Cardiac muscle cell (in vitro differentiated cells and primary cell): ENCODE measurements at regions not wholly inside any gene's neighbourhood (a gene's known extent, or its start where the extent isn't known, plus 50 kb on each side); places are given as distances from the start of the nearest gene placed in this dataset.
"Not testable (repeated sequence)": the region's sequence is repeated elsewhere in the genome, so short reads cannot be mapped to it uniquely, and the experiment has no call there.

Experiments
- DNase-seq, 2 donors: peaks; one replicate each; pipeline versions ENCODE4 v3.0.0 to v3.0.0-alpha.2; 2010 to 2017; ENCODE audit warnings: low read depth in 1 of 2, low spot score in 1 of 2
- H3K27ac ChIP-seq: fragments of 200-600 bp; sonication (generic); 2 replicates; pipeline ENCODE4 v1.5.1; 2016
- H3K27me3 ChIP-seq: fragments of 200-600 bp; sonication (generic); 2 replicates; pipeline ENCODE4 v1.6.0; 2016; ENCODE audit warnings: control low read depth
- H3K36me3 ChIP-seq: fragments of 200-600 bp; sonication (generic); 2 replicates; pipeline ENCODE4 v1.5.1; 2016; ENCODE audit warnings: control low read depth
- H3K4me1 ChIP-seq: fragments of 200-600 bp; sonication (generic); 2 replicates; pipeline ENCODE4 v1.8.1; 2017; ENCODE audit warnings: low read depth, mild to moderate bottlenecking, mixed run types
- H3K4me3 ChIP-seq: fragments of 200-600 bp; sonication (generic); 2 replicates; pipeline ENCODE4 v1.5.1; 2016; ENCODE audit warnings: mild to moderate bottlenecking
- H3K9me3 ChIP-seq: fragments of 200-600 bp; sonication (generic); 2 replicates; pipeline ENCODE4 v1.5.1; 2017; ENCODE audit warnings: low read depth, mild to moderate bottlenecking, control low read depth
- CTCF ChIP-seq: IDR thresholded peaks from 2 replicates; pipeline ENCODE4 v1.5.1; 2012; ENCODE audit warnings: low read depth, mild to moderate bottlenecking, low read length

- no peaks in the 10 kb centered on the region for H3K9me3 ChIP-seq
- H3K4me1 ChIP-seq: no peaks in the 10 kb centered on the region
- no peak for TF ChIP-seq CTCF
- H3K4me3 ChIP-seq: no peak overlapping the region
- H3K27me3 ChIP-seq: no peaks in the 10 kb centered on the region
- H3K27ac ChIP-seq: no peak overlapping the region
- no peaks in the 10 kb centered on the region for H3K36me3 ChIP-seq
- DNase-seq: no peak
Measured at GRCh38 chr7:69095127-69095526, 503.1 kb upstream of the AUTS2 start.

GRCh38 chr7:69095649-69096048, 502.6 kb upstream of the AUTS2 start:
- no peak for DNase-seq
- H3K4me1 ChIP-seq: no peaks in the 10 kb centered on the region
- no peaks in the 10 kb centered on the region for H3K27me3 ChIP-seq
- TF ChIP-seq CTCF: no peak
- no peak overlapping the region for H3K27ac ChIP-seq
- H3K4me3 ChIP-seq: no peak overlapping the region
- H3K9me3 ChIP-seq: no peaks in the 10 kb centered on the region
- H3K36me3 ChIP-seq: no peaks in the 10 kb centered on the region

GRCh38 chr7:69104023-69104422, 494.3 kb upstream of the AUTS2 start:
- H3K4me3 ChIP-seq: no peak overlapping the region
- no peaks in the 10 kb centered on the region for H3K27me3 ChIP-seq
- no peak overlapping the region for H3K27ac ChIP-seq
- no peaks in the 10 kb centered on the region for H3K9me3 ChIP-seq
- TF ChIP-seq CTCF: no peak
- no peaks in the 10 kb centered on the region for H3K36me3 ChIP-seq
- no peaks in the 10 kb centered on the region for H3K4me1 ChIP-seq
- no peak for DNase-seq

GRCh38 chr7:69105092-69105491, 493.2 kb upstream of the AUTS2 start:
- no peak for TF ChIP-seq CTCF
- Histone ChIP-seq H3K27ac (no peak overlapping the region), H3K4me3 (no peak overlapping the region), H3K36me3 (no peaks in the 10 kb centered on the region), H3K4me1 (no peaks in the 10 kb centered on the region), H3K9me3 (no peaks in the 10 kb centered on the region), H3K27me3 (no peaks in the 10 kb centered on the region)
- no peak for DNase-seq

- Histone ChIP-seq H3K9me3 (no peaks in the 10 kb centered on the region), H3K27ac (no peak overlapping the region), H3K27me3 (no peaks in the 10 kb centered on the region), H3K36me3 (no peaks in the 10 kb centered on the region), H3K4me1 (no peaks in the 10 kb centered on the region), H3K4me3 (no peak overlapping the region)
- TF ChIP-seq CTCF: no peak
- no peak for DNase-seq
Measured at GRCh38 chr7:69105981-69106380, 492.3 kb upstream of the AUTS2 start.

GRCh38 chr7:69106449-69106848, 491.8 kb upstream of the AUTS2 start:
- H3K36me3 ChIP-seq: not testable (repeated sequence)

GRCh38 chr7:69106946-69107345, 491.3 kb upstream of the AUTS2 start:
- not testable (repeated sequence) for H3K36me3 ChIP-seq, H3K4me3 ChIP-seq, H3K27me3 ChIP-seq, DNase-seq, H3K4me1 ChIP-seq, H3K27ac ChIP-seq, H3K9me3 ChIP-seq

More at GRCh38 chr7:69106449-69106848, 491.8 kb upstream of the AUTS2 start:
- H3K4me1 ChIP-seq, H3K27ac ChIP-seq, DNase-seq, H3K4me3 ChIP-seq, H3K27me3 ChIP-seq, H3K9me3 ChIP-seq: not testable (repeated sequence)
